HFF-Myc (cell line): ENCODE measurements at regions not wholly inside any gene's neighbourhood (a gene's known extent, or its start where the extent isn't known, plus 50 kb on each side); places are given as distances from the start of the nearest gene placed in this dataset.

ENCODE experiments used
- DNase-seq: peaks from one replicate; pipeline ENCODE4 v3.0.0-alpha.2; 2011; ENCODE audit warnings: low read depth; ENCODE audit errors: extremely low read depth
- H3K4me3 ChIP-seq: replicated peaks from 2 replicates; pipeline ENCODE4 v1.5.1; 2011; ENCODE audit warnings: low read depth, mild to moderate bottlenecking, control low read depth, low read length
- TF ChIP-seq, protein P1 (sequence below): IDR thresholded peaks from 2 replicates; pipeline ENCODE4 v1.5.1; 2012; ENCODE audit warnings: mild to moderate bottlenecking, low read depth, low read length, control low read depth; ENCODE audit errors: missing control alignments

DNA sequence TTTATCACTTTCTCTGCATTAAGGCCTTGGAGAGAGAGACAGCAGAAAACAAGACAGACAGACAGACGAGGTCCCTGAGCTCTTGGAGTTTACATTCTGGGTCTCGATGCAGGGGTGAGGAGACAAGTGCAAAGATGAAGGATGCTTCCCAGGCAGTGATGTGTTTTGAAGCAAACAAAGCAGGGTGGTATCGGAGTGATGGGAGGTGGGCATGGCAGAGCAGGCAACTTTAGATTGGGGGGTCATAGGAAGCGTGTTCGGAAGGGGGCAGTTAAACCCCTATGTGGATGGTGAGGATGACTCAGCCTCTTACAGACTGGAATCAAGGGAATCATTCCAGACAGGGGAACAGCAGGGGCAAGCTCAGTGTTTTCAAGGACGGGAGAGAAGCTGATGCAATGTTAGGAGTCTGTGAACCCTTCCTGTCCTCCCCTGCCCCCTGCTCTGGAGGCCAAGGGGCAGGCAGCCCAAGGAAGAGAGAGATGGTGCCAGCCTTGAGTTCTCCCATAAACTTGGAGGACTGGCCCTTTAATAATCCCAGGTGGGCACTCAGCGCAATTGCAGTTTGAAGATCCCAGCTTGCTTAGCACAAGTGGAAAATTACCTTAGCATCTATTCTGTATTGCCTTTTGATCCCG is 180.2 kb downstream of the CHST1 start:
- TF ChIP-seq, protein P1, sequence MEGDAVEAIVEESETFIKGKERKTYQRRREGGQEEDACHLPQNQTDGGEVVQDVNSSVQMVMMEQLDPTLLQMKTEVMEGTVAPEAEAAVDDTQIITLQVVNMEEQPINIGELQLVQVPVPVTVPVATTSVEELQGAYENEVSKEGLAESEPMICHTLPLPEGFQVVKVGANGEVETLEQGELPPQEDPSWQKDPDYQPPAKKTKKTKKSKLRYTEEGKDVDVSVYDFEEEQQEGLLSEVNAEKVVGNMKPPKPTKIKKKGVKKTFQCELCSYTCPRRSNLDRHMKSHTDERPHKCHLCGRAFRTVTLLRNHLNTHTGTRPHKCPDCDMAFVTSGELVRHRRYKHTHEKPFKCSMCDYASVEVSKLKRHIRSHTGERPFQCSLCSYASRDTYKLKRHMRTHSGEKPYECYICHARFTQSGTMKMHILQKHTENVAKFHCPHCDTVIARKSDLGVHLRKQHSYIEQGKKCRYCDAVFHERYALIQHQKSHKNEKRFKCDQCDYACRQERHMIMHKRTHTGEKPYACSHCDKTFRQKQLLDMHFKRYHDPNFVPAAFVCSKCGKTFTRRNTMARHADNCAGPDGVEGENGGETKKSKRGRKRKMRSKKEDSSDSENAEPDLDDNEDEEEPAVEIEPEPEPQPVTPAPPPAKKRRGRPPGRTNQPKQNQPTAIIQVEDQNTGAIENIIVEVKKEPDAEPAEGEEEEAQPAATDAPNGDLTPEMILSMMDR, result no peak
- DNase-seq, result no peak
- no peak overlapping the region for H3K4me3 ChIP-seq

DNA sequence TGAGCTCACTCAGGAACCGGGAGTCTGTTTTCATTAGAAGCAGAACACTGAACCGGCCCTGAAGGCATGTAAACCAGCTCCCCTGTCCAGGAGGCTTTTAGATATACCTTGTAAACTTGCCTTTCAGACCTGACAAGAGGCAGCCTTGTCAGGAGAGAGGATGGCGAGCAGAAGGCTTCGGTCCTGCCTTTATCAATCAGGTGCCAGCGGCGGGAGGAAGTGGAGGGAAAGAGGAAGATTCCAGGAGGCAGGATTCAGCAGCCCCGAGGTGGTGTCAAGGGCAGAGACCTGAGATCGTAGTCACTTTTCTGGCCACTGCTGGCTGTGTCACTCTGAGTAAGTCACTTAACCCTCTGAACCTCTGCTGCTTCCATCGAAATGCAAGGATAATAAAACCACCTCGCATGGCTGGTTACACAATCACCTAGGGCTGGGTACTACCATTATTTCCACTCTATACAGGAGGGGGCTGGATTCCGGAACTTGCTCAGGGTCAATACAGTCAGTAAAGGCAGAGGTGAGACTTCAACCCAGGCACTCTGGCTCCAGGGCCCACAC is 181.0 kb downstream of the CHST1 start:
- DNase-seq, result no peak
- H3K4me3 ChIP-seq, result no peak overlapping the region
- TF ChIP-seq, protein P1, result no peak

DNA sequence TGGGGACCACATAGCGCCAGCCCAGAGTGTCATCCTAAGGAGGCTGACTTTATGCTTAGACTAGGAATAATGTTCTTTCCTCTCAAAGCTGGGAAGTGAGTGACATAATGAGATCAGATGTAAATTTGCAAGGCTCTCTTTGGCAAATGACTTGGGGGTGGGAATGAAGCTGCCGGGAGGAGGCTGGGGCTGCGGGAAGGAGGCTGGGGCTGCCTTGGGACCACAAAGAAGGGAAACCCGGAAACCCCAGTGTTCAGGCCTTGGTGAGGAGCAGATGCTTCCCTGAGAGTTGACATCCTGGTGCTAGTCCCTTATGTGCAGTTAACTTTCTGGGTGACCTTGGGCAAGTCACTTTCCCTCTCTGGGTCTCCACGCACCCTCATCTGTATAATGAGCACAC is 182.0 kb downstream of the CHST1 start:
- no peak for DNase-seq
- TF ChIP-seq, protein P1, result no peak
- no peak overlapping the region for H3K4me3 ChIP-seq

DNA sequence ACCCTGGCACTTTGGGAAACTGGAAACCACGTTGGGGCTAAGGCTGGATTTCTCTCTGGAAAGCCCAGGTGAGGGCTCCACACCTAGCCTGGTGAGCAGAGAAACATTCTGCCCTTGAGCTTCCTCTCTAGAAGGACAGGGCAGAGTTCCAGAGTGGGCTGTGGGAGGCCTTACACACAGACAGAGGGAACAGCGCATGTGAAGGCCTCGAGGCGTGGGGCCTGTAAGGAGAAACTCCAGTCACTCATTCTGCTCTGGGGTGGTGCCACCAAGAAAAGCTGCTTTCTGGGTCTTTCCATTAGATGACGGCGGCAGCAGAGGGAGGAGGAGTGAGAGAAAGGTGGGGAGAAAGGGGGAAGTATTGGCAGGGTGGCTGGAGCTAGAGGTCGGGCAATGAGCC is 183.1 kb downstream of the CHST1 start:
- no peak for DNase-seq
- TF ChIP-seq, protein P1, result no peak
- no peak overlapping the region for H3K4me3 ChIP-seq

DNA sequence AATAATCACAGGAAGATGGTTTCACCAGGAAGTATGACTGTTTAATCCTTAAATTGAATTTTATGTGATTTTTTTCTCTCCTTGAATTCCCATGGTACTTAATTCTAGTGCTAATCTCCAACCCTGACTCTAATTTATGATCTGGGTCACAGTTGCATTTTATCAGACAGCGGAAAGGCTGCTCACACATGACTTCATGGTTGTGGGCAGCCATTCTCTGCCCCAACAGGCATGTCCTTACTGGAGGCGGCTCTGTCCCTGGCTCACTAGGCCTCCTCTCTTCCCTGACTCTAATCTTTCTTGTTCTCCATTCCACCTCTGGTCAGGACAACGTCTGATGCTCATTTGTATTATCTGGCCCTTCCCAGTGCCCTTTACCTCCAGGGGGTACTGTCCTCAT is 184.4 kb downstream of the CHST1 start:
- no peak for DNase-seq
- no peak overlapping the region for H3K4me3 ChIP-seq
- TF ChIP-seq, protein P1, result no peak

DNA sequence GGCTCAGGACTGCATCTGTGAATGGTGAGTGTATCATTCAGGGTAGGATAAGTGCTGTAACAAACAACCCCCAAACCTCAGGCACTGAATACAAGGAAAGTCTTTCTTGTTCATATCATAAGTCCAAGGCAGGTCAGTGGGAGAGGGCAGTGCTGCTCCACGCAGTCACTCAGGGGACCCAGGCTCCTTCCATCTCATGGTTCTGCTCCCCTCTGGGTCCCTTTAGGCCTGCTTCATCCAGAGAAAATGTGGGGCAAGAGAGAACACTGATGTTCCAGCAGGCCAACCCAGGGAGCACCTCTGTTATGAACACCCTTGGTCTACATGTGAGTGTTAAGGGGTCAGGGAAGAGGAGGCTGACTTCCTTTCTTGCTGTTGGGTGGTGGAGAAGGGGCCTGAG is 187.8 kb downstream of the CHST1 start:
- DNase-seq, result no peak
- H3K4me3 ChIP-seq, result no peak overlapping the region
- TF ChIP-seq, protein P1, result no peak

DNA sequence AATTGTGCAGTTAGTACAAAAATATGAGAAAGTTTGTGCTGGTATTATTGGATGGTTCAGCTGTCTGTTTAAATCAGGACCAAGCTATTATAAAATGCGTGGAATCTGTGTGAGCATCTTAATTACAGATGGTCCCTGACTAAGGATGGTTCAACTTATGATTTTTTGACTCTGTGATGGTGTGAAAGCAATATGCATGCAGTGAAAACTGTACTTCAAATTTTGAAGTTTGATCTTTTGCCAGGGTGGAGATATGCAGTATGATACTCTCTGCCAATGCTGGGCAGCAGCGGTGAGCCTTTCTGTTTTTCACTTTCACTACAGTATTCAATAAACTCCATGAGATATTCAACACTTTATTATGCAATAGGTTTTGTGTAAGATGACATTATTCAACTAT is 189.3 kb downstream of the CHST1 start:
- TF ChIP-seq, protein P1, result no peak
- DNase-seq, result no peak

More for the DNA sequence above, 189.3 kb downstream of the CHST1 start:
- H3K4me3 ChIP-seq, result no peak overlapping the region
